Neural progenitor cell (in vitro differentiated cells): ENCODE measurements at regions not wholly inside any gene's neighbourhood (a gene's known extent, or its start where the extent isn't known, plus 50 kb on each side); places are given as distances from the start of the nearest gene placed in this dataset.
"Not testable (repeated sequence)": the region's sequence is repeated elsewhere in the genome, so short reads cannot be mapped to it uniquely, and the experiment has no call there.

ENCODE experiments used
- CTCF ChIP-seq: fragments of 200-600 bp; sonication (generic); IDR thresholded peaks from 2 replicates; pipeline ENCODE4 v1.5.1; 2017; ENCODE audit warnings: antibody characterized with exemption, mild to moderate bottlenecking
- EZH2 ChIP-seq: fragments of 200-600 bp; sonication (generic); IDR thresholded peaks from 2 replicates; pipeline ENCODE4 v1.6.1; 2017; ENCODE audit warnings: antibody characterized with exemption, mild to moderate bottlenecking, moderate library complexity

- TF ChIP-seq CTCF, EZH2: not testable (repeated sequence)
Measured at GRCh38 chr5:99008009-99008408, 79.2 kb upstream of the CHD1 start.
